Ishikawa (cell line): ENCODE measurements at regions not wholly inside any gene's neighbourhood (a gene's known extent, or its start where the extent isn't known, plus 50 kb on each side); places are given as distances from the start of the nearest gene placed in this dataset.

Source experiments
- CEBPB ChIP-seq: IDR thresholded peaks from 2 replicates; pipeline ENCODE4 v1.6.1; 2012
- CREB1 ChIP-seq: IDR thresholded peaks from 2 replicates; pipeline ENCODE4 v1.6.1; 2012; ENCODE audit warnings: low read depth
- EGR1 ChIP-seq: IDR thresholded peaks from 2 replicates; pipeline ENCODE4 v1.6.1; 2012
- EP300 ChIP-seq: IDR thresholded peaks from 2 replicates; pipeline ENCODE4 v1.6.1; 2012; ENCODE audit warnings: borderline replicate concordance
- FOXM1 ChIP-seq: IDR thresholded peaks from 2 replicates; pipeline ENCODE4 v1.6.1; 2012; ENCODE audit warnings: low read depth, borderline replicate concordance
- NFIC ChIP-seq: IDR thresholded peaks from 2 replicates; pipeline ENCODE4 v1.6.1; 2012
- RAD21 ChIP-seq: IDR thresholded peaks from 2 replicates; pipeline ENCODE4 v1.6.1; 2012; ENCODE audit warnings: low read depth
- TAF1 ChIP-seq: IDR thresholded peaks from 2 replicates; pipeline ENCODE4 v1.6.1; 2012; ENCODE audit warnings: low read depth, mild to moderate bottlenecking
- TCF12 ChIP-seq: IDR thresholded peaks from 2 replicates; pipeline ENCODE4 v1.6.1; 2012; ENCODE audit warnings: low read depth
- TEAD4 ChIP-seq: IDR thresholded peaks from 2 replicates; pipeline ENCODE4 v1.6.1; 2012
- YY1 ChIP-seq: IDR thresholded peaks from 2 replicates; pipeline ENCODE4 v1.6.1; 2012; ENCODE audit warnings: low read depth
- ZBTB7A ChIP-seq: IDR thresholded peaks from 2 replicates; pipeline ENCODE4 v1.6.1; 2012; ENCODE audit warnings: low read depth
- TF ChIP-seq, protein P1 (sequence below): IDR thresholded peaks from 2 replicates; pipeline ENCODE4 v1.6.1; 2012; ENCODE audit warnings: low read depth, mild to moderate bottlenecking
- TF ChIP-seq, protein P2 (sequence below): IDR thresholded peaks from 2 replicates; pipeline ENCODE4 v1.6.1; 2012
- TF ChIP-seq, protein P3 (sequence below): IDR thresholded peaks from 2 replicates; pipeline ENCODE4 v1.6.1; 2012

DNA sequence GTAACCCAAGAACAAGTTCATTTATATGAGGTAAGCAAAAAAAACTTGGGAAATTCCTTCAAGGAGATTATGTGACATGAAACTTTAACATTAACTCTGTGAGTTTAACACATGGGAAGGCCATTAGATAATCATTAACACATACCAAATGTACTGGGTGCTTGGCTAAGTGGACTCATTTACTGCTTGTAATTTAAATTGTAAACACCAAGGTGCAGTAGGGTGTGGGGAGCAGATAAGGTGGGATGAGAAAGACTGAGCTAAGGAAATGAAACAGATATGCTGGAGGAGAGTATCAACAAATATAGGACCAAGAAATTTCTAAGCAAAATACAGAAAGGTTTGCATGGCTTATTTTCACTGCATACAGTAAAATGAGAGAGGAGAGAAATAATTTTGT is 2384.8 kb upstream of the ACO1 start:
- no peak for TF ChIP-seq TCF12
- TF ChIP-seq, protein P1, sequence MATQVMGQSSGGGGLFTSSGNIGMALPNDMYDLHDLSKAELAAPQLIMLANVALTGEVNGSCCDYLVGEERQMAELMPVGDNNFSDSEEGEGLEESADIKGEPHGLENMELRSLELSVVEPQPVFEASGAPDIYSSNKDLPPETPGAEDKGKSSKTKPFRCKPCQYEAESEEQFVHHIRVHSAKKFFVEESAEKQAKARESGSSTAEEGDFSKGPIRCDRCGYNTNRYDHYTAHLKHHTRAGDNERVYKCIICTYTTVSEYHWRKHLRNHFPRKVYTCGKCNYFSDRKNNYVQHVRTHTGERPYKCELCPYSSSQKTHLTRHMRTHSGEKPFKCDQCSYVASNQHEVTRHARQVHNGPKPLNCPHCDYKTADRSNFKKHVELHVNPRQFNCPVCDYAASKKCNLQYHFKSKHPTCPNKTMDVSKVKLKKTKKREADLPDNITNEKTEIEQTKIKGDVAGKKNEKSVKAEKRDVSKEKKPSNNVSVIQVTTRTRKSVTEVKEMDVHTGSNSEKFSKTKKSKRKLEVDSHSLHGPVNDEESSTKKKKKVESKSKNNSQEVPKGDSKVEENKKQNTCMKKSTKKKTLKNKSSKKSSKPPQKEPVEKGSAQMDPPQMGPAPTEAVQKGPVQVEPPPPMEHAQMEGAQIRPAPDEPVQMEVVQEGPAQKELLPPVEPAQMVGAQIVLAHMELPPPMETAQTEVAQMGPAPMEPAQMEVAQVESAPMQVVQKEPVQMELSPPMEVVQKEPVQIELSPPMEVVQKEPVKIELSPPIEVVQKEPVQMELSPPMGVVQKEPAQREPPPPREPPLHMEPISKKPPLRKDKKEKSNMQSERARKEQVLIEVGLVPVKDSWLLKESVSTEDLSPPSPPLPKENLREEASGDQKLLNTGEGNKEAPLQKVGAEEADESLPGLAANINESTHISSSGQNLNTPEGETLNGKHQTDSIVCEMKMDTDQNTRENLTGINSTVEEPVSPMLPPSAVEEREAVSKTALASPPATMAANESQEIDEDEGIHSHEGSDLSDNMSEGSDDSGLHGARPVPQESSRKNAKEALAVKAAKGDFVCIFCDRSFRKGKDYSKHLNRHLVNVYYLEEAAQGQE: no peak
- no peak for TF ChIP-seq EP300
- TF ChIP-seq, protein P2, sequence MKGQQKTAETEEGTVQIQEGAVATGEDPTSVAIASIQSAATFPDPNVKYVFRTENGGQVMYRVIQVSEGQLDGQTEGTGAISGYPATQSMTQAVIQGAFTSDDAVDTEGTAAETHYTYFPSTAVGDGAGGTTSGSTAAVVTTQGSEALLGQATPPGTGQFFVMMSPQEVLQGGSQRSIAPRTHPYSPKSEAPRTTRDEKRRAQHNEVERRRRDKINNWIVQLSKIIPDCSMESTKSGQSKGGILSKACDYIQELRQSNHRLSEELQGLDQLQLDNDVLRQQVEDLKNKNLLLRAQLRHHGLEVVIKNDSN: no peak
- no peak for TF ChIP-seq ZBTB7A

DNA sequence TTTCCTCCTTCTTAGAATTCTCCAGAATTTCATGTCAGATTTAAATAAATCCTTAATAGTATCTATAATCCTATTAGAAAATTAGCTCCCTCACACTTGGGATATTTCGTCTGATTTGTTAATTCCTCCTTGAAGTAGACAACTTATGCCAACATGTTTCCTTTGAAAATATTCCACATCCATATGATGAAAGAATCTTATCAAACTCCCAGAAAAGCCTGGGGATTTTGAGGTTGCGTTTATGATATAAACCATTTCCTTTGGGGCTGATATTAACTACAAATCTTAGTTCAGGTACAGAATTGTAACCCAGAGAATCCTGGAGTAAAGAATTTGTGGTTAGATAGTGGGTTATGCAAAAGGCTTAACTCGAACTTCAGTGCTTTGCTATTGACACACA is 2373.8 kb upstream of the ACO1 start:
- TF ChIP-seq, protein P3, sequence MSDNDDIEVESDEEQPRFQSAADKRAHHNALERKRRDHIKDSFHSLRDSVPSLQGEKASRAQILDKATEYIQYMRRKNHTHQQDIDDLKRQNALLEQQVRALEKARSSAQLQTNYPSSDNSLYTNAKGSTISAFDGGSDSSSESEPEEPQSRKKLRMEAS: no peak
- no peak for TF ChIP-seq NFIC
- TF ChIP-seq TAF1: no peak
- TF ChIP-seq RAD21: no peak
- TF ChIP-seq, protein P2: no peak
- TF ChIP-seq, protein P1: no peak
- TF ChIP-seq CREB1: no peak
- no peak for TF ChIP-seq EP300
- no peak for TF ChIP-seq TCF12
- TF ChIP-seq ZBTB7A: no peak
- no peak for TF ChIP-seq EGR1

DNA sequence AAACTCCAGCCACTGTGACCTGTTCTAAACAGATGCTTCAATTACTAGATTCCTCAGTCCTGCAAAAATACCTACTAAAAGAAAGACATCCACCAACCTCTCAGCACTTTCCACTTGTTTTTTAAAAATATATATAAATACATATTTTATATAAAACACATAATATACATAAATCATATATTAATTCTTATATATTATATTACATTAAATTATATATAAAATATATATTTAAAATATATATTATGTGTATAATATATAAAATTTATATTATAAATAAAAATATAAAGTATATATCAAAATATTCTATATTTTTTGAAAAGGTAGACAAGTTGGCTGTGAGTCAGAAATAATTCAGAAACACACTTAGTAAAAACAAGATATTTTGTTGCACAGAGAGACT is 2371.8 kb upstream of the ACO1 start:
- TF ChIP-seq TEAD4: no peak
- no peak for TF ChIP-seq YY1
- no peak for TF ChIP-seq EP300
- TF ChIP-seq, protein P2: no peak
- TF ChIP-seq TCF12: no peak
- TF ChIP-seq, protein P3: no peak

DNA sequence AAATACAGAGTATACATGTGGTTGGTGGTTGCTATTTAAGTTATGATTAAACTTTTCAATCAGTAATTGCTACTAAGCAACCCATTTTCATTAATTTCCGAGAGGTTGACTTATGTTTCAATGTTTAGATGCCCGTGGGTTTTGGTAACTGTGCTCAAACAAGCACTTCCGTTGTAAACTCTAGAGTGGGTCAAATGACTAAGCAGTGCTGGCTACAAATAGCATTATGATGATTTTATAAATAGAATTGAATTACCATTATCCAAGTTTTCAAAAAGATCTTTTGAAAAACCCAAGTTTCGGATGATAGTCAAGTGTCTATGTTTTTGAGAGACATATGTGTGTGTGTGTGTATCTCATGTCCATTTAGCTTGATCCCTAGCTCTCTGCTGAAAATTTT is 2369.4 kb upstream of the ACO1 start:
- no peak for TF ChIP-seq RAD21
- TF ChIP-seq, protein P2: no peak
- TF ChIP-seq CEBPB: no peak
- TF ChIP-seq NFIC: no peak
- TF ChIP-seq TCF12: no peak
- TF ChIP-seq TAF1: no peak

DNA sequence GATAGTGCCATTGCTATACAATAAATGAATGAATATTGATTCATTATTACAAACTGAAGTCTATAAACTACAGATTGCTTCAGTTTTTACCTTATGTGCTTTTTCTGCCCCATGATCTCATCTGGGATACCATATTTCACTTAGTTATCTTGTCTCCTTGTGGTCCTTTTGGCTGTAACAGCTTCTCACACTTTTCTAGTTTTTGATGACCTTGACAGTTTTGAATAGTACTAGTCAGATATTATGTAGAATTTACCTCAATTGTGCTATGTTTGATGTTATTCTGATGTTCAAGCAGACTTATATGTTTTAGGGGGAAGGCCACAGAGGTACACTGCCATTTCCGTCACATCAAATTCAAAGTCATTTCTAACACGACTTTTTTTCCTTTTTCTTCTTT is 2364.3 kb upstream of the ACO1 start:
- TF ChIP-seq CEBPB (no peak), TAF1 (no peak), FOXM1 (no peak), EP300 (no peak), TCF12 (no peak), YY1 (no peak), EGR1 (no peak), RAD21 (no peak), NFIC (no peak), CREB1 (no peak), TEAD4 (no peak), ZBTB7A (no peak)
- TF ChIP-seq, protein P3: no peak
- TF ChIP-seq, protein P1: no peak
- TF ChIP-seq, protein P2: no peak
